Suprapubic skin (tissue), 4 donors: ENCODE measurements at regions not wholly inside any gene's neighbourhood (a gene's known extent, or its start where the extent isn't known, plus 50 kb on each side); places are given as distances from the start of the nearest gene placed in this dataset.

Source experiments
- CTCF ChIP-seq, 2 donors: fragments of 200-600 bp in 1 of 2; fragments of 450-650 bp in 1 of 2; sonication (generic) in 1 of 2; IDR thresholded peaks; one replicate each; pipeline ENCODE4 v1.5.1; 2016 to 2019; ENCODE audit warnings: antibody characterized with exemption in 2 of 2, mild to moderate bottlenecking in 1 of 2, moderate library complexity in 1 of 2
- EP300 ChIP-seq: sonication (generic); formaldehyde crosslinking; IDR thresholded peaks from one replicate; pipeline ENCODE4 v1.6.1; 2017; ENCODE audit warnings: antibody characterized with exemption
- POLR2A ChIP-seq, 2 donors: fragments of 450-650 bp; IDR thresholded peaks; one replicate each; pipeline ENCODE4 v1.6.1; 2017; ENCODE audit warnings: antibody characterized with exemption in 2 of 2, mild to moderate bottlenecking in 2 of 2, moderate library complexity in 2 of 2
- POLR2AphosphoS5 ChIP-seq, 3 donors: sonication (generic); formaldehyde crosslinking; IDR thresholded peaks; one replicate each; pipeline ENCODE4 v1.6.1; 2017; ENCODE audit warnings: antibody characterized with exemption in 3 of 3

GRCh38 chr7:125876431-125876830, 946.8 kb upstream of the POT1 start:
- no peak for TF ChIP-seq CTCF (IDR thresholded peaks at IDR 0.05)
- TF ChIP-seq POLR2A (IDR thresholded peaks at IDR 0.05): no peak
- no peak for TF ChIP-seq POLR2AphosphoS5 (IDR thresholded peaks at IDR 0.05)
- TF ChIP-seq EP300: no peak
